Fibroblast of the aortic adventitia (primary cell): ENCODE measurements at regions not wholly inside any gene's neighbourhood (a gene's known extent, or its start where the extent isn't known, plus 50 kb on each side); places are given as distances from the start of the nearest gene placed in this dataset.

Source experiments
- DNase-seq: peaks from one replicate; pipeline ENCODE4 v3.0.0-alpha.2; 2010; ENCODE audit warnings: low read depth
- H3K4me3 ChIP-seq: 2 replicates; pipeline ENCODE4 v1.5.1; 2011; ENCODE audit warnings: low read depth, mild to moderate bottlenecking, control low read depth, low read length, moderate library complexity
- TF ChIP-seq, protein P1 (sequence below): IDR thresholded peaks from 2 replicates; pipeline ENCODE4 v1.5.1; 2011; ENCODE audit warnings: mild to moderate bottlenecking, low read length, control low read depth, inconsistent platforms; ENCODE audit not compliant: insufficient read depth

DNA sequence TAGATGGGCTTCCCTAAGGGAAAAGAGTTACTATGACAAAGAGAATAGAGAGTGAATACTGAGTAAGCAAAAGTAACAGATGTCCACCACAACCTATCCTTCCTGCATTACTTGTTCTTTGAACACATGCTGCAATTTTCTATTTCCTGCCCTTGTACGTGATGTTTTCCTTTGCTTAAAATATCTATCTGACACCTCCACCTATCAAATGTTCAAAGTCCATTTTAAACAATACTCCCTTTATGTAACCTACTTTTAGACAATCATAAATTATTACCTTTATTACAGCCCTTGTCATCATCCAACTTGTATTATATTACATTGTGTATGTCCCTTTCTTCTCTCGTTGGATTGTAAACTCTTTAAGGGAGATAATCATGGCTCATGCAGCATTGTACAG, 147.2 kb upstream of the DYRK2 start:
- TF ChIP-seq, protein P1, sequence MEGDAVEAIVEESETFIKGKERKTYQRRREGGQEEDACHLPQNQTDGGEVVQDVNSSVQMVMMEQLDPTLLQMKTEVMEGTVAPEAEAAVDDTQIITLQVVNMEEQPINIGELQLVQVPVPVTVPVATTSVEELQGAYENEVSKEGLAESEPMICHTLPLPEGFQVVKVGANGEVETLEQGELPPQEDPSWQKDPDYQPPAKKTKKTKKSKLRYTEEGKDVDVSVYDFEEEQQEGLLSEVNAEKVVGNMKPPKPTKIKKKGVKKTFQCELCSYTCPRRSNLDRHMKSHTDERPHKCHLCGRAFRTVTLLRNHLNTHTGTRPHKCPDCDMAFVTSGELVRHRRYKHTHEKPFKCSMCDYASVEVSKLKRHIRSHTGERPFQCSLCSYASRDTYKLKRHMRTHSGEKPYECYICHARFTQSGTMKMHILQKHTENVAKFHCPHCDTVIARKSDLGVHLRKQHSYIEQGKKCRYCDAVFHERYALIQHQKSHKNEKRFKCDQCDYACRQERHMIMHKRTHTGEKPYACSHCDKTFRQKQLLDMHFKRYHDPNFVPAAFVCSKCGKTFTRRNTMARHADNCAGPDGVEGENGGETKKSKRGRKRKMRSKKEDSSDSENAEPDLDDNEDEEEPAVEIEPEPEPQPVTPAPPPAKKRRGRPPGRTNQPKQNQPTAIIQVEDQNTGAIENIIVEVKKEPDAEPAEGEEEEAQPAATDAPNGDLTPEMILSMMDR: no peak
- no peak overlapping the region for H3K4me3 ChIP-seq
- no peak for DNase-seq

DNA sequence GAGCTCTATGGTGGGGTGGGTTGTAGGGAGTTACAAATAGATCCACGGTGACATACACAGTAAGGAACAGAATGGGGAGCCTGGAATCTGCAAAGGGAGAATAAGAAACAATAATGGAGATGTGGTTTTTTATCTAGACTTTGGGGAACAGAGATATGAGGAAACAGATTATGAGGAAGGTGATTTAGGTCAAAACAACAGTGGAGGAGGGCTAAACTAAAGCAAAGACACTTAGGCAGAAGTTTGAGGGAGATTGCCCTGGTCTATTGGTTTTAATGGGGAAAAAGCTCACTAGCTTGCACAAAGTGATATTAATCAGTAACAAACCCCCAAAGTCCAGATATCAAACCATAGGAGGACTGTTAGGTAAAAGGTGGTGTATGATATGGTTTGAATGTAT, 144.5 kb upstream of the DYRK2 start:
- DNase-seq: no peak
- TF ChIP-seq, protein P1: no peak
- no peak overlapping the region for H3K4me3 ChIP-seq

DNA sequence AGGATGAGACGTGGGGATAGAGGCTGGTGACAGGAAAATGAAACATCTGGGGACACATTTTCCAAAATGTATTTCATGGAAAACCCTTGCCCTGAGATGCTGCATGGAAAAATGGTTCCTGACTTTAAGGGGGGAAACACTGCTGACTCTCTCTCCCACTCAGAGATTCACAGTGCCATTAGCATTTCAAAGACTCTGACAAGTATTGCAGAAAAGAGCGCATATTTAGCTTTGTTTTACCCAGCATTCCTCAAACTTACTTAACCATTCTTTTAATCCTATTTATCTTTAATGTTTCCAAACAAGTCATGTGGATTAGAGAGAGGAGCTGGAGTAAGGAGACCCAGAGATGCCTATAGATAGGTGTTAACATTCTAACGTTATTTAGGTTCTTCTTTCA, 141.8 kb upstream of the DYRK2 start:
- no peak for DNase-seq
- TF ChIP-seq, protein P1: no peak
- no peak overlapping the region for H3K4me3 ChIP-seq

DNA sequence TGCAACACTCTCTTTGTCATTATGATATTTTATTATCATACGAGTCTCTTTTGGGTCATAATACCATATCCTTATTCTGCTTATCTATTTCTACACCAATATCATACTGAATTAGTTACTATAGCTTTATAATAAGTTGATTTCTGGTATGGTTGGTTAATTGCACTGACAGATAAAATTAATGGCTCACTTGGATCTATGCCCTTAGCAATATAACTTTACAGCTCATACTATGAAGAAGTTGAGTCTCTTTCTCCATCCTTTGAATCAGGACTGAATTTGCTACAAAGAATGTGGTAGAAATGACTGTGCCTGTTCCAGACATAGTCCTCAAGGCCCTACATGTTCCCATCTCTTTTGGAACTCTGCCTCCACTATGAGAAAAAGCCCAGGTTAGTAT, 139.7 kb upstream of the DYRK2 start:
- DNase-seq: no peak
- TF ChIP-seq, protein P1: no peak

DNA sequence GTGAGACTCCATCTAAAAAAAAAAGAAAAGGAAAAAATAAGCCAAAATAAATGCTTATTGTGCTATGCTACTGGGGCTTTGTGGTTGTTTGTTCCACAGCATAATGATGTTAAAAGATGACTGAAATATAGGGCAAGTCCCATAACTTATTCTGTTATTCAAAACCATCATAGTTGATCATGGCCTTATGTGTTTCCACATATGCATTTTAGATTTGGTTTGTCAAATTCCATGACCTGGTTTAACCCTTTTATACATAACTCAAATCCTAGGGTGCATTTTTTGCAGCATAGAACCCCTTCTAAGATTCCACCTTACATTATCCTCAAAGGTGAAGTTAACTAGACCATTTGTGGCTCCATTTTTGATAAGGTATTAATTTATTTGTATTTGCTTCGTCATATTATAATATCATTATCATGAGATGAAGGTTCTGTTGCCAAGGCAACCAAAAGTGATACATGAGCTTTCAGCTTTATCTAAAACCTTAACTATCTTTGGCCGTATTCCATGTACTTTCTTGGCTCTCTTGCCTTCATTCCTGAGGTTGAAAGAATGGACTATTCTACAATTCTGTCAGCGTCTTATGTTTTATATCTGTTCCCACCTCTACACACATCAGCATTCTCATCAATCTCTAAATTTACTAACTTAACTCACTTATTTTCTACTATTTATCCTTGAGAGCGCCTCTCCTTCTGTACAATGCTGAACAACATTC, 138.7 kb upstream of the DYRK2 start:
- peak; percentile 75 for DNase-seq
- no peak overlapping the region for H3K4me3 ChIP-seq
- TF ChIP-seq, protein P1: no peak

More for the DNA sequence above, 139.7 kb upstream of the DYRK2 start:
- no peak overlapping the region for H3K4me3 ChIP-seq

DNA sequence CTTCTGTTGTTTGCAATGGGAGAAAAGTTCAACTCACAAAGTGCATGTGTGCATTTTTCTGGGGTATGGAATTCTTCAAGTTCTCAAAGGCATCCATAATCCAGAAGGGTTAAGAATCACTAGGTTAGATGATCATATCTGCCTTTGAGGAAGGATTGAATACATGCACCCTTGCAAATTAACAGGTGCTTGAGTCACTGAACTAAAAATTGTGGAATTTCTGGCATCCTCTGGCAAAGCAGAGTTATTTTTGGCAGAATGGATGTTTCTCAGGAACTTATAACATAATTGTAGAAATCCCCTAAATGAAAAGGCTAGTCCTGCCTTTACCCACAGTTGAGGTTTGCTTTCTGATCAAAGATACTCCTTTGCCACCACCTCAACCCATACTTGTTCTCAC, 136.5 kb upstream of the DYRK2 start:
- H3K4me3 ChIP-seq: no peak overlapping the region
- DNase-seq: peak; percentile 70
- TF ChIP-seq, protein P1: no peak

DNA sequence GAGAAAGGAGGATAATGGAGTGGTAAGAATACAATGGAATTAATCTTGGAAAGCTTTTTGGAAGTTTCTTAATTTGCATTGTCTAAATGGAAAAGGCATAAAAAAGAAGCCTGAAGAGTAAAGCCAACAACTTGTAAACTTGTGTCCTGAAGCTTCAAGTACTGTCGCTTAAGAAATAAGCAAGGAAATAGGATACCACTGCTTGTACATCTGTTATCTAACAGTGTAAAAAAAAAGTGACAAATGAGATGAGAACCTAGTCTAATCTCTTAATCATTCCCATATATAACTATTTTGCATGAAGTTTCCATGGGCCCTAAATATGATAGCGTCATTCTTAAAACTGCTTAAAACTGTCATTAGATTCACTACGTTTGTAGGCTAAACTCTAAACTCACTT, 134.0 kb upstream of the DYRK2 start:
- DNase-seq: no peak
- TF ChIP-seq, protein P1: no peak

More for the DNA sequence above, 134.0 kb upstream of the DYRK2 start:
- no peak overlapping the region for H3K4me3 ChIP-seq
